ENCODE measurements at regions not wholly inside any gene's neighbourhood (a gene's known extent, or its start where the extent isn't known, plus 50 kb on each side); places are given as distances from the start of the nearest gene placed in this dataset.

- Histone ChIP-seq H3K4me1 (replicated peaks) (no peaks in the 10 kb centered on the region), H3K36me3 (no peaks in the 10 kb centered on the region), H3K4me3 (no peak overlapping the region), H3K9me3 (no peaks in the 10 kb centered on the region), H3K27me3 (replicated peaks; ENCODE audit: insufficient read depth) (no peaks in the 10 kb centered on the region), H3K27ac (no peak overlapping the region)
- intact Hi-C loops (cut with DNase I): no loop called here
- 51% methylated on average over 2 of the region's 2 CpGs for WGBS
- TF ChIP-seq, protein P1, sequence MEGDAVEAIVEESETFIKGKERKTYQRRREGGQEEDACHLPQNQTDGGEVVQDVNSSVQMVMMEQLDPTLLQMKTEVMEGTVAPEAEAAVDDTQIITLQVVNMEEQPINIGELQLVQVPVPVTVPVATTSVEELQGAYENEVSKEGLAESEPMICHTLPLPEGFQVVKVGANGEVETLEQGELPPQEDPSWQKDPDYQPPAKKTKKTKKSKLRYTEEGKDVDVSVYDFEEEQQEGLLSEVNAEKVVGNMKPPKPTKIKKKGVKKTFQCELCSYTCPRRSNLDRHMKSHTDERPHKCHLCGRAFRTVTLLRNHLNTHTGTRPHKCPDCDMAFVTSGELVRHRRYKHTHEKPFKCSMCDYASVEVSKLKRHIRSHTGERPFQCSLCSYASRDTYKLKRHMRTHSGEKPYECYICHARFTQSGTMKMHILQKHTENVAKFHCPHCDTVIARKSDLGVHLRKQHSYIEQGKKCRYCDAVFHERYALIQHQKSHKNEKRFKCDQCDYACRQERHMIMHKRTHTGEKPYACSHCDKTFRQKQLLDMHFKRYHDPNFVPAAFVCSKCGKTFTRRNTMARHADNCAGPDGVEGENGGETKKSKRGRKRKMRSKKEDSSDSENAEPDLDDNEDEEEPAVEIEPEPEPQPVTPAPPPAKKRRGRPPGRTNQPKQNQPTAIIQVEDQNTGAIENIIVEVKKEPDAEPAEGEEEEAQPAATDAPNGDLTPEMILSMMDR (IDR thresholded peaks at IDR 0.05): no peak
- TF ChIP-seq POLR2AphosphoS5 (IDR thresholded peaks at IDR 0.05) (no peak), POLR2A (IDR thresholded peaks at IDR 0.05) (no peak)
- no peak for DNase-seq (ENCODE audit: low spot score)
Observed at GRCh38 chr7:21059069-21059468, 272.4 kb upstream of the SP8 start.

GRCh38 chr7:21063106-21063505, 276.4 kb upstream of the SP8 start:
- no peaks in the 10 kb centered on the region for H3K27me3 ChIP-seq (replicated peaks; ENCODE audit: insufficient read depth)
- DNase-seq (ENCODE audit: low spot score): no peak
- intact Hi-C loops (cut with DNase I): no loop called here
- no peaks in the 10 kb centered on the region for H3K9me3 ChIP-seq
- no peak overlapping the region for H3K4me3 ChIP-seq
- H3K4me1 ChIP-seq (replicated peaks): no peaks in the 10 kb centered on the region
- no peak overlapping the region for H3K27ac ChIP-seq
- WGBS: 73% methylated on average over 2 of the region's 2 CpGs
- no peaks in the 10 kb centered on the region for H3K36me3 ChIP-seq
- TF ChIP-seq, protein P1 (IDR thresholded peaks at IDR 0.05): no peak

DNA sequence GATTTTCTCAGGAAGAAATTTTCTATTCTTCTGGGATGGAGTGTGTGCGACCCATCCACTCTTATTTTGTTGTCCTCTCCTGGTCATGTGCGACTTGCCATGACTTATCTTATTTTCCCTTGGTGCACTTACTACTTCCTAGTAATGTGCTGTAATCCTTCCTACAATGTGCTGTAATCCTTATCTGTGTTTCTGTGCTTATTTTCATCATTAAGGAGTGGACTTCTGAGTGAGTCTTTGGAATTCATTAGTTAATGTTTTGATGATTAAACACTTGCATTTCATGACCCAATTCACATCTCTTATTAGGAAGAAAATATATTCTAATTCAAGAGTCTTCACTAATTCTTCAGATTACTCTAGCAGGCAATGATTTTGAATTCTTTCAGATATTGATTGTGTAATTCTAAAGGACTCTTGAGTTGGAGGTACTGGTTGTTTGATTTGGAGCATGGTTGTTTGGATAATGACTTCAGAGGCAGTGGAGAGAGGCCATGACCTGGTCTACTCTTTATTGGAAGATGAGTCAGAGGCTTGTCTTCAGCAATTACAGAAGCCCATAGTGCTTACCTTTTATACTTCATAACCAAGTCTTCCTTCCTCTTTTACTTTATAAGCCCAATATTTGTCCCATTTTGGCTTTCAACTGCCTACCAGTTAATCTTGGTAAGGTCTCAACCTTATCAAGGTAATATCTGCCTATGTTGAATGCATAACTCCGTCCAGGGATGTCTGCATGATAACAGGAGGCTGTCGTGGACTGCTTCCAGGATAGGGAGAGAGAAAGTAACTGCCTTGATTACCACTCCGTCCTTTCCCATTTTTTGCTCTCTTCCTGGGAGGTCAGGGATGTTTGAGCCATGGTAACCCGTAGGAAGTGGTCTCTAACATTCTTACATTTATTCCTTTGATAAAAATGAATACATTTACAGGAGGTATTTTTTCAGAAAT, 278.3 kb upstream of the SP8 start:
- Histone ChIP-seq H3K27me3 (replicated peaks; ENCODE audit: insufficient read depth) (no peaks in the 10 kb centered on the region), H3K27ac (no peak overlapping the region), H3K9me3 (no peaks in the 10 kb centered on the region), H3K36me3 (no peaks in the 10 kb centered on the region), H3K4me1 (replicated peaks) (no peaks in the 10 kb centered on the region), H3K4me3 (no peak overlapping the region)
- no peak for TF ChIP-seq POLR2A (IDR thresholded peaks at IDR 0.05)
- TF ChIP-seq, protein P1 (IDR thresholded peaks at IDR 0.05): no peak
- no peak for TF ChIP-seq POLR2AphosphoS5 (IDR thresholded peaks at IDR 0.05)
- intact Hi-C loops (cut with DNase I): no loop called here
- 81% methylated on average over 6 of the region's 6 CpGs for WGBS
- no peak for DNase-seq (ENCODE audit: low spot score)

DNA sequence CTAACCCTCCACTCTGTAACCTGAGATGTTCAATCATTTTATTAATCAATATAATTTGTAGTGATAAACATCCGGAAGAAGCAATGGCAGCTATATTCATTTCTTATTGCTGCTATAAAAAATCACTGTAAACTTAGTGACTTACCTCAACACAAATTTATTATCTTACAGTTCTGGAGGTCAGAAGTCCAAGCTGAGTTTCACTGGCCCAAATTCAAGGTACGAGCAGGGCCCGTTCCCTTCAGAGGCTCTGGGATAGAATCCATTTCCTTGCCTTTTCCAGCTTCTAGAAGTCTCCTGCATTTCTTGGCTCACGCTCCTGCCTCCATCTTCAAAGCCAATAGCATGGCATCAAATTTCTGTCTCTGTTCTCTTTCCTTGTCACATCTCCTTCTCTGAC, 279.5 kb upstream of the SP8 start:
- H3K27ac ChIP-seq: no peak overlapping the region
- intact Hi-C loops (cut with DNase I): no loop called here
- WGBS: 63% methylated on average over 4 of the region's 4 CpGs
- H3K4me1 ChIP-seq (replicated peaks): no peaks in the 10 kb centered on the region
- DNase-seq (ENCODE audit: low spot score): no peak
- H3K4me3 ChIP-seq: no peak overlapping the region
- no peaks in the 10 kb centered on the region for H3K9me3 ChIP-seq
- H3K36me3 ChIP-seq: no peaks in the 10 kb centered on the region
- no peaks in the 10 kb centered on the region for H3K27me3 ChIP-seq (replicated peaks; ENCODE audit: insufficient read depth)
- TF ChIP-seq POLR2AphosphoS5 (IDR thresholded peaks at IDR 0.05) (no peak), POLR2A (IDR thresholded peaks at IDR 0.05) (no peak)
- TF ChIP-seq, protein P1 (IDR thresholded peaks at IDR 0.05): no peak

- TF ChIP-seq POLR2A (IDR thresholded peaks at IDR 0.05) (no peak), POLR2AphosphoS5 (IDR thresholded peaks at IDR 0.05) (no peak)
- TF ChIP-seq, protein P1 (IDR thresholded peaks at IDR 0.05): no peak
- intact Hi-C loops (cut with DNase I): no loop called here
- H3K9me3 ChIP-seq: no peaks in the 10 kb centered on the region
- H3K27me3 ChIP-seq (replicated peaks; ENCODE audit: insufficient read depth): no peaks in the 10 kb centered on the region
- no peak overlapping the region for H3K27ac ChIP-seq
- 58% methylated on average over 4 of the region's 4 CpGs for WGBS
- no peaks in the 10 kb centered on the region for H3K4me1 ChIP-seq (replicated peaks)
- H3K36me3 ChIP-seq: no peaks in the 10 kb centered on the region
- no peak overlapping the region for H3K4me3 ChIP-seq
- DNase-seq (ENCODE audit: low spot score): no peak
Observed at GRCh38 chr7:21067216-21067615, 280.5 kb upstream of the SP8 start.
